ENCODE measurements at regions not wholly inside any gene's neighbourhood (a gene's known extent, or its start where the extent isn't known, plus 50 kb on each side); places are given as distances from the start of the nearest gene placed in this dataset.
"Not testable (repeated sequence)": the region's sequence is repeated elsewhere in the genome, so short reads cannot be mapped to it uniquely, and the experiment has no call there.

DNA sequence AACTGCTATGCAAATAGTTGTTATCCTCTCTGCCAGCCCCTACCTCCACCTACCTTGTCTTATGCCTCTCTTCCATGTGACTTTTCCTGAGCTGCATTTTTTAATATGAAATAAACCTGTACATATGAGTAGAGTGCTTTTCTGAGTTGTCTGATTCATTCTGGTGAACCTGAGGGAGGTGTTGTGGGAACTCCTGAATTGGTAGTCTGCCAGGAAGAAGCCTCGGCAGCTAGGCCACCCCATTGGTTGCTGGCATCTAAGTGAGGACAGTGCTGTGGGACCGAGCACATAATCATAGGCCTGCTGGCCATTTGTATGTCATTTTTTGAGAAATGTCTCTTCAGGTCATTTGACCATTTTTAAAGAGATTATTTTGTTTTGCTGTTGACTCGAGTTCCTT is 1146.8 kb downstream of the UQCRFS1 start:
- Histone ChIP-seq H3K36me3 (replicated peaks in 1 of 2) (no peaks in the 10 kb centered on the region), H3K4me3 (no peak overlapping the region), H3K4me1 (replicated peaks in 1 of 2) (no peaks in the 10 kb centered on the region), H3K27me3 (no peaks in the 10 kb centered on the region), H3K27ac (no peak overlapping the region), H3K9me3 (replicated peaks in 1 of 3) (no peaks in the 10 kb centered on the region)
- DNase-seq, result no peak
- TF ChIP-seq POLR2A (IDR thresholded peaks at IDR 0.05) (no peak), CTCF (IDR thresholded peaks at IDR 0.05) (no peak)
- WGBS, 4 donors, result 69 to 81% (median 75%) methylated on average over 3 of the region's 3 CpGs
- intact Hi-C loops (cut with DNase I), result no loop called here

DNA sequence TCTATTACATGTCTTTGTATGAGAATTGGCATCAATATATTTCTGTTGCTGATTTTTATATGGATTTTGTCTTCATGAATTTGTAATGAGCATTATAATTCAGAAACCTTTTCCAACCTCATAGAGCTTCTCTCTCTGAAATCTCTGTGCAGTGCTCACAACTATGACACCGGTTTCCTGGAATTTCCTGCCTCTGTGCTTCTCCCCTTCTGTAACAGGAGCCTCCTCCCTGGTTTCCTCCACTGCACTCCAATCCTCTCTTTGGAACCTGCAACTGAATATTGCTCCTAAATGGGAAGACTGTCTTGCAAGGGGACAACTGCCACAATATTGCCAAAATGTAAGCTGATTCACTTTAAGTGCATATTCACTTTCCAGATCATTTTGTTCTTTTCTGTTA is 1147.9 kb downstream of the UQCRFS1 start:
- Histone ChIP-seq H3K27ac (no peak overlapping the region), H3K4me3 (no peak overlapping the region), H3K4me1 (replicated peaks in 1 of 2) (no peaks in the 10 kb centered on the region), H3K9me3 (replicated peaks in 1 of 3) (no peaks in the 10 kb centered on the region), H3K36me3 (replicated peaks in 1 of 2) (no peaks in the 10 kb centered on the region), H3K27me3 (no peaks in the 10 kb centered on the region)
- TF ChIP-seq POLR2A (IDR thresholded peaks at IDR 0.05) (no peak), CTCF (IDR thresholded peaks at IDR 0.05) (no peak)
- no peak for DNase-seq
- 33 to 62% (median 47%) methylated on average over 1 of the region's 1 CpG for WGBS, 4 donors
- intact Hi-C loops (cut with DNase I), result no loop called here

DNA sequence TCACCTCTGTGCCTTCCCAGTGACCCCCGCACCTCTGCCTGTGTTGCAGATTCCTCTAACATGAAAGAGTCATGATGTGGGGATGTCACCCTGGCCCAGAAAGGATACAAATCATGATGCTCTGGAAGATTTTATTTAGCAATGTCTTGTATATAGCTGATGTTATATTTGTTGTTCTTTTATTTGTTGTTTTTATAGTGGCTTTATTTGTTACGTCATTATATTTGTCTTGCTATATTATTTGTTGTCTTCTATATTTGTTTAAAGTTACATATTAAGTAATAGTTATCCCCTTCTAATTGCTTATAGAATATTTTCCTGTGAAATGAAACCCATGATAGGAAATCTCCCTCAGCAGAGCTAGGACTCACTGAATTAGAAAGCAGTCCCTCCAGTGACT is 1149.2 kb downstream of the UQCRFS1 start:
- 93 to 99% (median 96%) methylated on average over 2 of the region's 2 CpGs for WGBS, 4 donors
- no peak overlapping the region for H3K4me3 ChIP-seq

DNA sequence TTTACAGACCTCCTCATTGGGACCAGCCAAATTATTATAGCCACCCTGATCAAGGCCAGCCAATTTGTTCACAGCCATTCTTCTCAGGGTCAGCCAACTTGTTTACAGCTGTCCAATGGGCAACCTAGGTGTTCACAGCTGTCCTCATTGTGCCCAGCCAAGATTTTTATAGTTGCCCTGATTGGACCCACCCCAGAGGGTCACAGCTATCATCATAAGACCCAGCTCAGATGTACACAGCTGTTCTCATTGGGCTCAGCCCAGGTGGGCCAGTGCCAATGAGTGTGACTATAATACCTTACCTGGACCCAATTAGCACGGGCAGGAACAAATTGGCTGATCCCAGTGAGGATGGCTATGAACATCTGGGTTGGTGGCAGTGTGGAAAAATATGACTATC is 1151.8 kb downstream of the UQCRFS1 start:
- Histone ChIP-seq H3K4me1 (replicated peaks in 1 of 2) (no peaks in the 10 kb centered on the region), H3K9me3 (replicated peaks in 1 of 3) (no peaks in the 10 kb centered on the region), H3K27me3 (no peaks in the 10 kb centered on the region), H3K27ac (no peak overlapping the region), H3K36me3 (replicated peaks in 1 of 2) (no peaks in the 10 kb centered on the region), H3K4me3 (no peak overlapping the region)
- TF ChIP-seq POLR2A (IDR thresholded peaks at IDR 0.05), result no peak
- TF ChIP-seq CTCF (IDR thresholded peaks at IDR 0.05), result no peak
- 87 to 100% (median 94%) methylated on average over 1 of the region's 1 CpG for WGBS, 4 donors
- intact Hi-C loops (cut with DNase I), result no loop called here
- peak in 1 of 7 donors; percentile 8 for DNase-seq

More for the DNA sequence above, 1149.2 kb downstream of the UQCRFS1 start:
- Histone ChIP-seq H3K27ac (no peak overlapping the region), H3K9me3 (replicated peaks in 1 of 3) (no peaks in the 10 kb centered on the region), H3K4me1 (replicated peaks in 1 of 2) (no peaks in the 10 kb centered on the region), H3K27me3 (no peaks in the 10 kb centered on the region), H3K36me3 (replicated peaks in 1 of 2) (no peaks in the 10 kb centered on the region)
- intact Hi-C loops (cut with DNase I), result no loop called here
- DNase-seq, result no peak
- no peak for TF ChIP-seq CTCF (IDR thresholded peaks at IDR 0.05)
- no peak for TF ChIP-seq POLR2A (IDR thresholded peaks at IDR 0.05)

DNA sequence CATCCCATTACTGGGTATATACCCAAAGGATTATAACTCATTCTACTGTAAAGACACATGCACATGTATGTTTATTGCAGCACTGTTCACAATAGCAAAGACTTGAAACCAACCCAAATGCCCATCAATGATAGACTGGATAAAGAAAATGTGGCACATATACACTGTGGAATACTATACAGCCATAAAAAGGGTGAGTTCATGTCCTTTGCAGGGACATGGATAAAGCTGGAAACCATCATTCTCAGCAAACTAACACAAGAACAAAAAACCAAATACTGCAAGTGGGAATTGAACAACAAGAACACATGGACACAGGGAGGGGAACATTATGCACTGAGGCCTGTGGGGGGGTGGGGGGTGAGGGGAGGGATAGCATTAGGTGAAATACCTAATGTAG is 1155.9 kb downstream of the UQCRFS1 start:
- H3K36me3 ChIP-seq (replicated peaks in 1 of 2); DNase-seq; H3K27ac ChIP-seq; H3K27me3 ChIP-seq; H3K4me3 ChIP-seq; H3K9me3 ChIP-seq (replicated peaks in 1 of 3); intact Hi-C loops (cut with DNase I); H3K4me1 ChIP-seq (replicated peaks in 1 of 2): not testable (repeated sequence)
